Posterior cingulate gyrus (tissue), 11 donors: ENCODE measurements at regions not wholly inside any gene's neighbourhood (a gene's known extent, or its start where the extent isn't known, plus 50 kb on each side); places are given as distances from the start of the nearest gene placed in this dataset.
A peak's percentile ranks its signal among the peaks of the same experiment; 100 is the strongest.
"Not testable (repeated sequence)": the region's sequence is repeated elsewhere in the genome, so short reads cannot be mapped to it uniquely, and the experiment has no call there.

Experiments used
- DNase-seq, 10 donors: peaks; one replicate each; pipeline versions ENCODE4 v3.0.0 to v3.0.0-alpha.2; 2020 to 2021; ENCODE audit warnings: mixed read lengths in 3 of 10
- intact Hi-C: fragments of 100-400 bp; cut with DNase I; formaldehyde crosslinking; loops from one replicate; pipeline ENCODE4 v1.15.1; 2023

- no peak for DNase-seq
- intact Hi-C loops: no loop called here
These were observed 222.0 kb downstream of the HS3ST3B1 start for GRCh38 chr17:14522795-14523387.

DNA sequence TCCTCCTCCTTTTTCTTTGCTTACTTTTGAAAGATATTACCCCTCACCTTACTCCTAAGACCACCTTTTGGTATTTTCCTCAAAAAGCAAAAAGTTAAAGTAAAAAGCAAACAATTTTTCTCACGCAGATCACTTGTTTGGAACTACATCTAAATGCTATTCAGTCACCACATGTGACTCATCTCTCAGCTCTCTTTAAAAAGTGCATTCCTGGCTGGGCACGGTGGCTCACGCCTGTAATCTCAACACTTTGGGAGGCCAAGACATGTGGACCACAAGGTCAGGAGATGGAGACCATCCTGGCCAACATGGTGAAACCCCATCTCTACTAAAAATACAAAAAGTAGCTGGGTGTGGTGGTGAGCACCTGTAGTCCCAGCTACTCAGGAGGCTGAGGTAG lies 218.0 kb downstream of the HS3ST3B1 start:
- intact Hi-C loops: not testable (repeated sequence)

DNA sequence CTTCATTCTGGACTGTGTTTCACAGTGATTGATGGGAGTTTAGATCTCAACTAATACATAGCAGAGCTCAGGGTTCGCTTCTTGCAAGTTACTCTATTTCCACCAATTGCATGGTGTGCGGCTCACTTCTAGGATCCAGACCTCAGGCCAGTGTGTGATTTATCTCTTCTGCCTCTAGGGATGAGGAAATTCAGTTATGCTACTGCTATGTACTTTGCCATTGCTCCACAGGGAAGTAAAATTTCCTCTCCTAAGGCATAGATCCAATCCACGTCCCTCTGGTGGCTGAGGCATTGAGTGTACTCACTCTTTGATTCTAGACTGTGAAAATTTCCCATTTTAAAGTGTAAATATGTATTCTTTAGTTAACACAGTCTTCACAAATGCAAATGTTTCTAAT lies 214.1 kb downstream of the HS3ST3B1 start:
- intact Hi-C loops: no loop called here
- DNase-seq: no peak

More for the DNA sequence above, 218.0 kb downstream of the HS3ST3B1 start:
- not testable (repeated sequence) for DNase-seq

GRCh38 chr17:14513835-14514234 lies 213.0 kb downstream of the HS3ST3B1 start:
- DNase-seq: no peak
- intact Hi-C loops: no loop called here

DNA sequence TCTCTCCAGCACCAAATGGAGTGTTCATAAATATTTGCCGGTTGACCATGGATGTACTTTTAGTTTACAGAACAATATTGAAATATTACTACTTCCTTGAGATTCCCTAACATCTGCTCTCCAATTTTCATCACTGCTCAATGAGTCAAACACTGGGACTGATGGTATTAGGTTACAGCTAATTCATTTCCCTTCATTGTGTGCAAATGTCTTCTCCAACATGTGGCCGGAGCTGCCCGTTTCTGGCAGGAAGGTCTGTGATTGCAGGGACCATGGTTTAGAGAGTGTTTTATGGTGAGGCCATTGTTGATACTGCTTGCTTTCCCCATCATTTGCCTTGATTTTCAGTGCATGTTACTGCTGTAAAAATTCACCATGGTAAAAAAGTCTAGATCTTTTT lies 209.3 kb downstream of the HS3ST3B1 start:
- intact Hi-C loops: no loop called here
- DNase-seq: no peak

- DNase-seq: peak in 1 of 10 donors; percentile 59
- intact Hi-C loops: no loop called here
These were observed 207.3 kb downstream of the HS3ST3B1 start for GRCh38 chr17:14508156-14508555.

GRCh38 chr17:14506364-14506763 lies 205.5 kb downstream of the HS3ST3B1 start:
- no peak for DNase-seq
- intact Hi-C loops: no loop called here

- intact Hi-C loops: no loop called here
- no peak for DNase-seq
These were observed 204.7 kb downstream of the HS3ST3B1 start for GRCh38 chr17:14505606-14506005.

DNA sequence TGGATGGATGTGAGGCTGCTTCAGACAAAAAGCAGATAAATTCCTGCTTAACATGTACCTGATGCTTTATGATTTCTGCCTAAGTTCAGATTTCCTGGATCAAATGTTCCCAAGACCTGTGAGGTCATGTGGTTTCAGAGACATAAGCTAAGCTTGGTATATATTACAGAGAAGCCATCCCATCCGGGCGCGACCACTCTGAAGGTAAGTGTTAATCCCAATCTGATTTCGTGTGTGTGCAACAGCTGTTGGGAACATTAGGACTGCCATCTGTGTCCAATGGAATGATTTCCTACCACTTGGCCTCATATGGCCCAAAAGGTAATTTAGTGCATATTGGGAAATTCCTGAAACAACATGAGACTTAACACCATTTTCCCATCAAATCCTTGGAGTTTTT lies 199.1 kb downstream of the HS3ST3B1 start:
- no peak for DNase-seq
- intact Hi-C loops: no loop called here

- no peak for DNase-seq
- intact Hi-C loops: no loop called here
These were observed 197.9 kb downstream of the HS3ST3B1 start for GRCh38 chr17:14498812-14499211.

- no peak for DNase-seq
- intact Hi-C loops: no loop called here
These were observed 193.3 kb downstream of the HS3ST3B1 start for GRCh38 chr17:14494161-14494560.

DNA sequence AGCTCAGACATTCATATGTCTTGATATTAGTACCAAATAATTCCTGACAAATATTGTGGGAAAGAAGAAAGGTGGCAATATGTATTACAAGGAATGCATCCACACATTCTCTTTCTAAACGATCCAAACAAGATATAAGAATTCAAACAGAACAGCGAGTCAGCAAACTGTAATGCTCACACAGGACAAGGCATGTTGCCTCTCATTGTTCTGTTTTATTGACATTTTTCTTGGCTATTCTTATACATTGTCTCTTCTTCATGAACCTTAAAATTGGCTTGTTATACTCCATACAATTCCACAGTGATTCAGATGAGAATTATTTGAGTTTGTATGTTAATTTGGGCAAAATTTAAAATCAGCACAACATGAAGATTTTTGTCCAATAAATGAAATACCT lies 189.1 kb downstream of the HS3ST3B1 start:
- intact Hi-C loops: no loop called here
- DNase-seq: no peak

GRCh38 chr17:14488958-14489550 lies 188.2 kb downstream of the HS3ST3B1 start:
- DNase-seq: no peak
- intact Hi-C loops: no loop called here

DNA sequence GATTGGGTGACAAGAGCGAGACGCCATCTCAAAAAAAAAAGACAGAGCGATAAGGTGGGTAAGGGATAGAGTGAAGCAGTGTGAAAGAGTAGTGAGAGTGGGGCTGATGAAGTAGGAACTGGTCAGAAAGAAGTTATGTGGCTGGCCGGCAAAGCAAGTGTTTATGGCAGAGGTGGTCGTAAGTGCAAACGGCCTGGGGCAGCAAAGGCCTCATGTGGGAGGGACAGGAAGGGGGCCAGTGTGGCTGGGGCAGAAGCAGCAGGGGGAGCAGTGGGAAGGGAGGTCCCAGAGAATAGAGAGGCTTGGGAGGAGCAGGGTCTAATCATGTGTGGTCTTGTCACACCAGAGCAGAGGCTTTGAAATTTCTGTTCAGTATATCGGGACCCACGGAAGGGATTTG lies 186.2 kb downstream of the HS3ST3B1 start:
- intact Hi-C loops: no loop called here
- no peak for DNase-seq

GRCh38 chr17:14482715-14483114 lies 181.8 kb downstream of the HS3ST3B1 start:
- intact Hi-C loops: no loop called here

GRCh38 chr17:14481664-14482063 lies 180.8 kb downstream of the HS3ST3B1 start:
- intact Hi-C loops: no loop called here
- DNase-seq: no peak

More at GRCh38 chr17:14482715-14483114, 181.8 kb downstream of the HS3ST3B1 start:
- DNase-seq: no peak

DNA sequence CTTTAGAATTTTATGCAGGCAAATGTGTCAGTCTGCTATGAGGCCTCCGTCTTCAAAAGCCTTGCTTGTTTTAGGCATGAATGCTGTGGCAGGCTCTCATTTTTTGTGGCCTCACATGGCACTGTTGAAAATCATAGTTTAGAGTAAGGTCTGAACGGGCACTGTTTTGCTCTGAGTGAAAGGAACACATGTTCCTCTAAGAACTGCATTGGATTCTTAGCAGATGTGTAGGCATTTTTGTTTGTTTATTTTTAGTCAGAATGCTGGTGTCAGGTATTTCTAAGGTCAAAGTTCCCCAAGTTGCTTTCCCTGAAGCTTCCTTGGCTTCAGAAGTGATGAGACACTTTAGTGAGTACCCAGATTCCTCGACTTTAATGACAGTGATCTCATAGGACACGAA lies 173.7 kb downstream of the HS3ST3B1 start:
- intact Hi-C loops: no loop called here
- DNase-seq: no peak

GRCh38 chr17:14471052-14471451 lies 170.2 kb downstream of the HS3ST3B1 start:
- DNase-seq: no peak

DNA sequence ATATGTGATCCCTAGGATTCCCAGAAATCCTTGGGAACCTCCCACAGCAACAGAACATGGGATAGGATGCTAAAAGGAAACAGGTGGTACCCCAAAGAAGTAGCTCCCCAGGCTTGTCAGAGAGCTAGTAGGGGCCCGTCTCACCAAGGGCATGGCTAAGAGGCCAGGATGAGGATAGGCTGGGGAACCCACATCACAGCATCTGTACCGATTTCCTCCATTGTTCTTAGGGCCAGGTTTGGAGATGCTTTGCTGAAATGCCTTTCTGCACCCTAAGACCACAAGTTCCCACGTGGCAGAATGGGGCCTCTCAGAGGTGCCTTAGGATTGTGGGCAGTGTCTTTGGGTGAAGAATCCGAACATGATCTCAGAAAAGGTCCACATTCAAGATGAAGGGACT lies 169.5 kb downstream of the HS3ST3B1 start:
- DNase-seq: no peak
- intact Hi-C loops: no loop called here

More at GRCh38 chr17:14471052-14471451, 170.2 kb downstream of the HS3ST3B1 start:
- intact Hi-C loops: no loop called here

DNA sequence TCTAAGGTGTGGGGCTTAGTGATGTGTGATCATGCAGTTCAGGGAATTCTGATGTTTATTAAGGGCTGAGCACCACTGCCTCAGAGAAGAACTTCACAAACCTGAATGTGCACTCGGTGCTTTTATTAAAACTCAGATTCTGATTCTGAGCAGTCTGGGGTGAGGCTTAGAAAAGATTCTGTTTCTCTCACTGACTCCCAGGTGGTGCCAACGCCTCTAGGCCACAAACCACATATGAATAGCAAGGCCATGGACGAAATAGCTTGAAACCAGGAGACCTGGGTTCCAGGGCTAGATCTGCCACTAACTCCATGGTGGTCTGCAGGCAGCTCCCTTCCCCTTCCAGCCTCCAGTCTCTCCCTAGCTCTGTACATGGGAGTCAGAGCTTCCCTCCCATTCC lies 169.1 kb downstream of the HS3ST3B1 start:
- intact Hi-C loops: no loop called here
- no peak for DNase-seq

DNA sequence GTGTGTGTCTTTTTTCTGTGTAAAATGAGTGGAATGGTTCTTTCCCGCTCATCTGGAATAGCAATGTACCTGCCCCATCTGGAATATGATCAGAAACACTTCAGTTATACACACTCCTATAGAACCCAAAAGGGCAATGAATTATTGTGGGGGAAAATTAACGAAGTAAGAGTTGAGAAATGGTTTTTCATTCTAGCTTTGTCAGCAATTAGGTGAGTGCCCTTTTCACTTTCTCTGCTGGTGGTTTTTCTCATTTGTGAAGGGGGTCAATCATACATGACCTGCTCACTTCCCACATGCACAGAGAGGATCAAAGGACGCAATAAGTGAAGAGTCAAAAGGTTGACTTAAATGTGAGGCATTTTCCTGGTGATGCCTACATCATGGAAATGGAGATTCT lies 168.0 kb downstream of the HS3ST3B1 start:
- DNase-seq: no peak
- intact Hi-C loops: no loop called here

DNA sequence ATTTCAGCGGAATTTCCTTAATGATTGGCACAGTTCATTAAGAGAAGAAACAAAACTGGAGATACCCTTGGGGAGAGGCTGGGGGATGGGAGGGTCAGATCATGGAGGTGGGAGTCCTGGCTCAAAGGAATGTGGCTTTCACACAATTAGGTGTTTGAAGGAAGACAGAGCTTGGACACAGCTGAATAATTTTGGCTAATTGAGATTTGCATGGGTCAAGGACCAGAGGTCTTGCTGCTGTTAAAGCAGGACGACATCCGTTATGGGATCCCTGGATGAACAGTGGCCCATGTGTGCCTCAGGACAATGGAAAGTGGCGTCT lies 160.3 kb downstream of the HS3ST3B1 start:
- intact Hi-C loops: no loop called here
- no peak for DNase-seq
